ENCODE measurements at regions not wholly inside any gene's neighbourhood (a gene's known extent, or its start where the extent isn't known, plus 50 kb on each side); places are given as distances from the start of the nearest gene placed in this dataset.
"Not testable (repeated sequence)": the region's sequence is repeated elsewhere in the genome, so short reads cannot be mapped to it uniquely, and the experiment has no call there.

DNA sequence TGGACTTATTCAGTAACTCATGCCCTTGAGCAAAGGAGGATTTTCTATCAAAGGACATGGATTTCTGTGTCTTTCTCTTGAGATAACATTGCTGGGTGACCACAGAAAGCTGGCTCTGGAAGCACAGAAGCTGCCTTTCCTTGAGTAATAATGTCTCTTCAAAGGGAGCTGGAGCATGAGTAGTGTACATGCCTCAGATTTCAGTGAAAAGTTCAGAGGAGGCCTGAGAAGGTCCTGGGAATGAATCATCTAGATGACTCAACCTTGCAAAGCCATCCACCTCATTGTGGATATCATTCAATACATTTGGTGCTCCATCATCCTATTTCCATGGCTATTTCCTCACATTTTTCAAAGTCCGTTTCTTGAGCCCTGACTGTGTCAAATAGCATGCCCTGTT is 77.6 kb upstream of the OR4M2 start:
- intact Hi-C loops (cut with DNase I); H3K36me3 ChIP-seq; DNase-seq; ATAC-seq; H3K4me3 ChIP-seq; H3K4me1 ChIP-seq; H3K9me3 ChIP-seq; H3K27me3 ChIP-seq; H3K27ac ChIP-seq: not testable (repeated sequence)

DNA sequence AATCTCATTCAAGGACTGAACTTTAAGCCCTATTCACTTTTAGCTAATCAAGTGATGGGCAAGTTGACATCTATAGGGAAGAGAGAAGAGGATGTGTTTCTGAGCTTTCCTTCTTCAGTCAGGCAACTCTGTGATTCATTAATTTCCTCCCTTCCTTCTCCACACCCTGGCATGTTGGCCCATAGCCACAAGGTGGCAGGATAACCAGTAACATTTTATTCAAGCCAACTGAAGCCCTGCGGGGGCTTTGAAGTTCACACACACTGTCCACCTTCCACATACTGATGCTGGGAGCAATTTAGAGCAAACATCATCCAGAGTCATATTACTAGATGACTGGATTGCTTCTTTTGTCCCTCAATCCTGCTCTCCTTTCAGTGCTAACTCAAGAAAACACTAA is 91.2 kb upstream of the OR4M2 start:
- H3K36me3 ChIP-seq; DNase-seq; H3K4me3 ChIP-seq; intact Hi-C loops (cut with DNase I); H3K27me3 ChIP-seq; ATAC-seq; H3K9me3 ChIP-seq; H3K27ac ChIP-seq; H3K4me1 ChIP-seq: not testable (repeated sequence)

DNA sequence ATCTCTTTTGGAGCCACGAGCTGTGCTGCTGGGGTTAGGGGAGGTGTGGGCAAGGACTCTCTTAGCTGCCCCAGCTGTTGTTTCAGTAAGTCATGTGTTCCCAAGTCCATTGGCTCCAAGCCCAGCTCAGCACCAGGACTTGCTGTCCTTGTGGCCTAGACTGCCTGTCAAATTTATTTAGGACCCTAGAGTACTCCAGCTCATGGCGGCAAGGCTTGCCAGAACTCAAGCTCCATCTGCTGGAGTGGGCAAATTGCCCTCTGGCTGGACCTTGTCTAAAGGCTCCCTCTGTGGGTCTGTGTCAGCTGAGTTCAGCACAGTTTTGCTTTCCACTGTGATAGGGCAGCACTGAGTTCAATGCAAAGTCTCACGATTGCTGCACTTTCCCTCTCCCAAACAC is 96.5 kb upstream of the OR4M2 start:
- DNase-seq; H3K4me3 ChIP-seq; ATAC-seq; H3K36me3 ChIP-seq; intact Hi-C loops (cut with DNase I); H3K9me3 ChIP-seq; H3K4me1 ChIP-seq; H3K27ac ChIP-seq; H3K27me3 ChIP-seq: not testable (repeated sequence)

DNA sequence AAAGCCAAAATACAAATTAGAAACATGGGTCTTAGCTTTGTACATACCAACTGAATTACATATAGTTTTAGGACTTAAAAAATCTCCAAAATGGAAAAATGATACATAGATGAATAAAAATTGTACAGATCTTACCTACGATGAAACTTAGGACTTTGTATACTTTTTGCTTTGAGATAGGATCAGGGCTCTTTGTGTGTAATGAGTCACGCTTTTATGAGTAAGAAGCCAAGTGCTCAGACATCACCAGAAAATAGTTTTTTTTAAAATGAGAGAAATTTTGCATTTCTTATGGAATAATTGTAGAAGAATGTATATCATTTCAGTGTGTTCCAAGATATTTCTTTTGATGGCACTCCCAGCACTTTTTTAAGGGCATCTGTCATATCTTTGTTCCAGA is 100.4 kb upstream of the OR4M2 start:
- H3K27ac ChIP-seq; H3K9me3 ChIP-seq; H3K4me3 ChIP-seq; ATAC-seq; H3K27me3 ChIP-seq; H3K4me1 ChIP-seq; intact Hi-C loops (cut with DNase I); DNase-seq; H3K36me3 ChIP-seq: not testable (repeated sequence)

DNA sequence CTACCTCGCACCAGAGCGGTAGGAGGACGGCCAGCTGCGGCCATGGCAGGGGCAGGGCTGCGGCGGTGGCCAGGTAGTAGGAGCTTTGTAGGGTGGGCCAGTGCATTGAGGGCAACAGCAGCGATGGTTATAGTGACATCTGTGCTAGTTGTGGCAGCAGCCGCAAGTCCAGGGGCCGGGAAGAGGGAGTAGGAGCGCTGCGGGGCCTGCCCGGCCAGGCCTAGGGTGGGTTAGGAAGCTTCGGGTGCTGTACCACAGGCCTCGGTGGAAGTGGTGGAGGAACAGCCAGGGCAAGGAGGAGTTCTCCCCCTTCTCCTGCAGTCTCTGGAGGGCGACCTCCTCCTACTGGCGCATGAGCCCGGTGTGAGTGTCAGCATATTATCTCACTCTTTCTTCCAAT is 76.2 kb upstream of the POTEB start:
- peak in 1 of 4 donors; percentile 19 for DNase-seq
- H3K4me1 ChIP-seq; H3K4me3 ChIP-seq; H3K27ac ChIP-seq; ATAC-seq; H3K27me3 ChIP-seq; H3K36me3 ChIP-seq; H3K9me3 ChIP-seq; intact Hi-C loops (cut with DNase I): not testable (repeated sequence)

DNA sequence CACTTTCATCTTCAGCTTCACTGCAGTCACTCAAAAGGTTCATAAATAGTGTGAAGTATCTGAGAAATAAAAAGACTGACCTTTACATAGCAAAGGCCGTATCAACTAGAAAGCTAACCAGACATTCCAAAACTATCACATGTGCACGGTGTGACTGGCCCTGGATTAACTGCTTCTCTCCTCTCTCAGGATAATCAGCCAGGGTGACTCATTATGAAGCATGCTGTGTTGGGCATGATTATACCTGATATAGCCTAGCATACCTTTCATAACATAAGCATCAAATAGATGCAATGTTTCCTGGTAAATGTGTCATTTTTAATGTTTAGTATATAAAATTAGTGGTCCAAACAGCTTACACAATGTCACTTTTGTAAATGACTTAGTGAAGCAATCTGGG is 62.8 kb upstream of the POTEB start:
- H3K27me3 ChIP-seq; ATAC-seq; intact Hi-C loops (cut with DNase I); H3K9me3 ChIP-seq; H3K4me3 ChIP-seq; DNase-seq; H3K27ac ChIP-seq; H3K36me3 ChIP-seq; H3K4me1 ChIP-seq: not testable (repeated sequence)

Small RNA genes lying in the stretch of these regions (microRNA-seq; reads per million reads assigned to microRNA genes)
- gene MIR5701-3: 0 reads per million in 2 donors
